Cardiac muscle cell (in vitro differentiated cells and primary cell): ENCODE measurements at regions not wholly inside any gene's neighbourhood (a gene's known extent, or its start where the extent isn't known, plus 50 kb on each side); places are given as distances from the start of the nearest gene placed in this dataset.

Source experiments
- DNase-seq, 2 donors: peaks; one replicate each; pipeline versions ENCODE4 v3.0.0 to v3.0.0-alpha.2; 2010 to 2017; ENCODE audit warnings: low read depth in 1 of 2, low spot score in 1 of 2
- H3K27ac ChIP-seq: fragments of 200-600 bp; sonication (generic); 2 replicates; pipeline ENCODE4 v1.5.1; 2016
- H3K27me3 ChIP-seq: fragments of 200-600 bp; sonication (generic); 2 replicates; pipeline ENCODE4 v1.6.0; 2016; ENCODE audit warnings: control low read depth
- H3K36me3 ChIP-seq: fragments of 200-600 bp; sonication (generic); 2 replicates; pipeline ENCODE4 v1.5.1; 2016; ENCODE audit warnings: control low read depth
- H3K4me1 ChIP-seq: fragments of 200-600 bp; sonication (generic); 2 replicates; pipeline ENCODE4 v1.8.1; 2017; ENCODE audit warnings: low read depth, mild to moderate bottlenecking, mixed run types
- H3K4me3 ChIP-seq: fragments of 200-600 bp; sonication (generic); 2 replicates; pipeline ENCODE4 v1.5.1; 2016; ENCODE audit warnings: mild to moderate bottlenecking
- H3K9me3 ChIP-seq: fragments of 200-600 bp; sonication (generic); 2 replicates; pipeline ENCODE4 v1.5.1; 2017; ENCODE audit warnings: low read depth, mild to moderate bottlenecking, control low read depth
- TF ChIP-seq, protein P1 (sequence below): IDR thresholded peaks from 2 replicates; pipeline ENCODE4 v1.5.1; 2012; ENCODE audit warnings: low read depth, mild to moderate bottlenecking, low read length

DNA sequence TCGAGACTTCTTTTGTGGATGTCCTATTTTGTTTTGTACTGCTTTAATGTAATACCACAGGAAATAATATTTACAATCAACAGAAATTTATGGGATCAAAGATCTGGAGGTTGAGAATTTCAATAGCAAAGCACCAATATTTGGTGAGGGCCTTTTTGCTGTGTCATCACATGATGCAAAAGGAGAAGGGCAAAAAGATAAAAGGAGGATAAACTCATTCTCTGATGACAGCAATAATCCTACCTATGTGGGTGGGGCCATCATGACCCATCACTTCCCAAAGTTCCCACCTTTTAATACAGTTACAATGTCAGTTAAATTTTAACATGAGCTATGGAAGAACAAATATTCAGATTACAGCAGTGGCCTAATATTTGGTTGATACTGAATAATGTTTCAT, 832.9 kb downstream of the OTOL1 start:
- H3K27ac ChIP-seq: no peak overlapping the region
- TF ChIP-seq, protein P1, sequence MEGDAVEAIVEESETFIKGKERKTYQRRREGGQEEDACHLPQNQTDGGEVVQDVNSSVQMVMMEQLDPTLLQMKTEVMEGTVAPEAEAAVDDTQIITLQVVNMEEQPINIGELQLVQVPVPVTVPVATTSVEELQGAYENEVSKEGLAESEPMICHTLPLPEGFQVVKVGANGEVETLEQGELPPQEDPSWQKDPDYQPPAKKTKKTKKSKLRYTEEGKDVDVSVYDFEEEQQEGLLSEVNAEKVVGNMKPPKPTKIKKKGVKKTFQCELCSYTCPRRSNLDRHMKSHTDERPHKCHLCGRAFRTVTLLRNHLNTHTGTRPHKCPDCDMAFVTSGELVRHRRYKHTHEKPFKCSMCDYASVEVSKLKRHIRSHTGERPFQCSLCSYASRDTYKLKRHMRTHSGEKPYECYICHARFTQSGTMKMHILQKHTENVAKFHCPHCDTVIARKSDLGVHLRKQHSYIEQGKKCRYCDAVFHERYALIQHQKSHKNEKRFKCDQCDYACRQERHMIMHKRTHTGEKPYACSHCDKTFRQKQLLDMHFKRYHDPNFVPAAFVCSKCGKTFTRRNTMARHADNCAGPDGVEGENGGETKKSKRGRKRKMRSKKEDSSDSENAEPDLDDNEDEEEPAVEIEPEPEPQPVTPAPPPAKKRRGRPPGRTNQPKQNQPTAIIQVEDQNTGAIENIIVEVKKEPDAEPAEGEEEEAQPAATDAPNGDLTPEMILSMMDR: no peak
- H3K9me3 ChIP-seq: no peaks in the 10 kb centered on the region
- H3K36me3 ChIP-seq: no peaks in the 10 kb centered on the region
- no peak overlapping the region for H3K4me3 ChIP-seq
- no peaks in the 10 kb centered on the region for H3K4me1 ChIP-seq
- H3K27me3 ChIP-seq: no peaks in the 10 kb centered on the region
- no peak for DNase-seq

DNA sequence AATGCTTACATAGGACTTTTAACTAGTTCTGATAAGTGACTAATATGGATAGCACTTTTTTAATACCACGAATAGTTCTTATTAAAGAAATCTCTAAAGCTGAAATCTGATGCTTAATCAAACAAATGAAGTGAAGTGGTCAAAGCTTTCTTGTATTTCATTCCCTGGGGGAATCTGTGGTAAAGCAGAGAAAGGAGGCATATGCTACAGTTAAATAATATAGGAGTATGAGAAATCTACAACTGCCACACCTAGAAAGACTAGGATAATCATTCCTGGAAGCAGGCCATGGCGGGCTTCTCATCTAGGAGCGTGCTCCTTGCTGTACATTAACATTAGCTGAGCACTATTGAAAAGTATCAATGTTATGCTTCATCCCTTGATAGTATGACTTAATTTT, 835.7 kb downstream of the OTOL1 start:
- H3K4me3 ChIP-seq: no peak overlapping the region

DNA sequence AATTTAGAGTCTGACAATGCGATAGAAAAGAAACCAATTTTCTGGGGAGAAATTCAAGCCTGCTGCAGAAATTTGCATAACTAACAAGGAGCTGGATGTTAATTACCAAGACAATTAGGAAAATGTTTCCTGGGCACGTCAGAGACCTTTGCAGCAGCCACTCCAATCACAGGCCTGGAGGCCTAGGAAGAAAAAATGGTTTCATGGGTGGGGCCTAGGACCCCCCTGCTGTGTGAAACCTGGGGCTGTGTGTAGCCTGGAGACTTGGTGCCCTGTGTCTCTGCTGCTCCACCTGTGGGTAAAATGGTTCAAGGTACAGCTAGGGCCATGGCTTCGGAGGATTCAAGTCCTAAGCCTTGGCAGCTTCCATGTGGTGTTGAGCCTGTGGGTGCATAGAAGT, 837.9 kb downstream of the OTOL1 start:
- no peak for DNase-seq
- H3K4me1 ChIP-seq: no peaks in the 10 kb centered on the region
- TF ChIP-seq, protein P1: no peak
- no peaks in the 10 kb centered on the region for H3K9me3 ChIP-seq
- no peaks in the 10 kb centered on the region for H3K36me3 ChIP-seq
- H3K27me3 ChIP-seq: no peaks in the 10 kb centered on the region
- no peak overlapping the region for H3K27ac ChIP-seq
- no peak overlapping the region for H3K4me3 ChIP-seq

More for the DNA sequence above, 835.7 kb downstream of the OTOL1 start:
- Histone ChIP-seq H3K9me3 (no peaks in the 10 kb centered on the region), H3K27ac (no peak overlapping the region), H3K27me3 (no peaks in the 10 kb centered on the region), H3K36me3 (no peaks in the 10 kb centered on the region), H3K4me1 (no peaks in the 10 kb centered on the region)
- DNase-seq: no peak
- TF ChIP-seq, protein P1: no peak

DNA sequence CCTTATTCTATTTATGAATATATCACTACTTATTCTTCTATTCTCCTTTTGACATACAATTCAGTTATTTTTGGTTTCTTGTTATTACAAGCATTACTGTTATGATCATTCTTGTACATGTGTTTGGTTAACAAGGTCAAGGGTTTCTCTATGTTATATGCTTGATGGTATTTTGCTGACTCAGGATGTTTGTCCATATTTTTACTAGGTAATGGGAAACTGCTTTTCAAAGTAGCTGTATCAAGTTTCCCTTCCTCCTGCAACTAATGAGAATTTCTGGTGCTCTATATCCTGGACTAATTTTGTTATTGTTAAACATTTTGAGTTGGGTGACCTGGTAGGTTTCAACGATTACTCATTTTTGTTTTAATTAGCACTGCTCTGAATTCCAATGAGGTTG, 841.0 kb downstream of the OTOL1 start:
- Histone ChIP-seq H3K4me3 (no peak overlapping the region), H3K4me1 (no peaks in the 10 kb centered on the region), H3K27ac (no peak overlapping the region), H3K9me3 (no peaks in the 10 kb centered on the region), H3K36me3 (no peaks in the 10 kb centered on the region), H3K27me3 (no peaks in the 10 kb centered on the region)
- TF ChIP-seq, protein P1: no peak
- DNase-seq: no peak

DNA sequence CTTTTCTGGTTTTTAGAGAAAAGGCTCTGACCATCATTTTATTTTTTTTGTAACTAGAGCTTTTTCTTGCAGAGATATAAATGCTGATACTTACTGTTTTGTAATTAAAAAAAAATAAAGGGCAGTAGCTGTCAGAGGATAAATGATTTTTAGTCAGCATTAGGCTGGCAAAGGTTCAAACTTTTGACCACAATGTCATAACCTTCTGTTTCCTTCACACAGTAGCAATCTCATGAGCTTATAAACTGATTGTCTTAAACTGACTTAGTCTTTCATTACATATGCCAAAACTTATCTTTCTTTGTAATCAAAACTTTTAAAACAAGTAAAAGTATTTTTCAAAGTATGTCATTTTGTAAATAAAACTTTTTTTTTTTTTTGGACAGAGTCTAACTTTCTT, 841.9 kb downstream of the OTOL1 start:
- TF ChIP-seq, protein P1: no peak
- Histone ChIP-seq H3K36me3 (no peaks in the 10 kb centered on the region), H3K4me3 (no peak overlapping the region), H3K27me3 (no peaks in the 10 kb centered on the region), H3K4me1 (no peaks in the 10 kb centered on the region), H3K9me3 (no peaks in the 10 kb centered on the region), H3K27ac (no peak overlapping the region)
- peak in 1 of 2 donors; percentile 12 for DNase-seq

DNA sequence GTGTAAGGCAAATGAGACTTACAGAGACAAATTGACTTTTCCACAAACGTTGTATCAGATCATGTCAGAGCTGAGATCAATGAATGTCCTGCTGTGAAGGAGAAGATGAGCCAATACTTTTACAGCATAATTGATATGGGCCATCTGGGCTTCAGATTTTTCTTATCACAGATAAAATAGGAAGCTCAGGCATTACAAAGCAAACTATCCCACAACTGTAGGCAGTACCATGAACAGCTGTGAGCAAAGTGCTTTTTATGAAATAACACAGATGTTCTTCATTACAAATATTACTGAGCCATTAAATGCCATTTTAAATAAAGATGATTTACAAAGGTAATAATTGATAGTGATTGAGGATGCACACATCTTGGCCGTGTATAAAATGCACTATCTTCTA, 852.3 kb downstream of the OTOL1 start:
- H3K4me1 ChIP-seq: no peaks in the 10 kb centered on the region
- no peaks in the 10 kb centered on the region for H3K27me3 ChIP-seq
- TF ChIP-seq, protein P1: no peak
- no peaks in the 10 kb centered on the region for H3K9me3 ChIP-seq
- H3K27ac ChIP-seq: no peak overlapping the region
- no peak for DNase-seq
- H3K4me3 ChIP-seq: no peak overlapping the region
- H3K36me3 ChIP-seq: no peaks in the 10 kb centered on the region
